HG02798 (cell line): ENCODE measurements at regions not wholly inside any gene's neighbourhood (a gene's known extent, or its start where the extent isn't known, plus 50 kb on each side); places are given as distances from the start of the nearest gene placed in this dataset.
"Not testable (repeated sequence)": the region's sequence is repeated elsewhere in the genome, so short reads cannot be mapped to it uniquely, and the experiment has no call there.

ENCODE experiments used
- ATAC-seq: cut with Tn5 transposase; IDR thresholded peaks from one replicate; pipeline ENCODE4 v1.9.1; 2021; ENCODE audit warnings: mild to moderate bottlenecking; ENCODE audit not compliant: unreplicated experiment, poor library complexity

GRCh38 chrX:40418813-40419195 lies 162.0 kb upstream of the ATP6AP2 start:
- ATAC-seq = no peak

- ATAC-seq = no peak
Measured at GRCh38 chrX:40418146-40418812, 162.5 kb upstream of the ATP6AP2 start.

GRCh38 chrX:40415675-40416074 lies 165.1 kb upstream of the ATP6AP2 start:
- ATAC-seq = no peak

- ATAC-seq = no peak
Measured at GRCh38 chrX:40414335-40414734, 166.4 kb upstream of the ATP6AP2 start.

GRCh38 chrX:40411340-40412111 lies 169.2 kb upstream of the ATP6AP2 start:
- no peak for ATAC-seq

- no peak for ATAC-seq
Measured at GRCh38 chrX:40410859-40411258, 169.9 kb upstream of the ATP6AP2 start.

- ATAC-seq = peak; percentile 34
Measured at GRCh38 chrX:40406330-40406859, 174.4 kb upstream of the ATP6AP2 start.

GRCh38 chrX:40405399-40405798 lies 175.4 kb upstream of the ATP6AP2 start:
- no peak for ATAC-seq

- ATAC-seq = no peak
Measured at GRCh38 chrX:40403757-40404156, 177.0 kb upstream of the ATP6AP2 start.

- ATAC-seq = peak; percentile 68
Measured at GRCh38 chrX:40402831-40403533, 177.8 kb upstream of the ATP6AP2 start.

GRCh38 chrX:40395102-40395501 lies 185.7 kb upstream of the ATP6AP2 start:
- no peak for ATAC-seq

- no peak for ATAC-seq
Measured at GRCh38 chrX:40394302-40394701, 186.5 kb upstream of the ATP6AP2 start.

- no peak for ATAC-seq
Measured at GRCh38 chrX:40392599-40392998, 188.2 kb upstream of the ATP6AP2 start.

- ATAC-seq = no peak
Measured at GRCh38 chrX:40391662-40392061, 189.1 kb upstream of the ATP6AP2 start.

- no peak for ATAC-seq
Measured at GRCh38 chrX:40389555-40389954, 191.2 kb upstream of the ATP6AP2 start.

GRCh38 chrX:40388441-40388840 lies 192.3 kb upstream of the ATP6AP2 start:
- no peak for ATAC-seq

GRCh38 chrX:40387869-40388268 lies 192.9 kb upstream of the ATP6AP2 start:
- ATAC-seq = not testable (repeated sequence)

GRCh38 chrX:40387311-40387710 lies 193.5 kb upstream of the ATP6AP2 start:
- ATAC-seq = not testable (repeated sequence)

- no peak for ATAC-seq
Measured at GRCh38 chrX:40385682-40386081, 195.1 kb upstream of the ATP6AP2 start.

GRCh38 chrX:40385256-40385655 lies 195.5 kb upstream of the ATP6AP2 start:
- ATAC-seq = no peak

- no peak for ATAC-seq
Measured at GRCh38 chrX:40383969-40384368, 196.8 kb upstream of the ATP6AP2 start.
